ENCODE measurements at regions not wholly inside any gene's neighbourhood (a gene's known extent, or its start where the extent isn't known, plus 50 kb on each side); places are given as distances from the start of the nearest gene placed in this dataset.
"Not testable (repeated sequence)": the region's sequence is repeated elsewhere in the genome, so short reads cannot be mapped to it uniquely, and the experiment has no call there.

DNA sequence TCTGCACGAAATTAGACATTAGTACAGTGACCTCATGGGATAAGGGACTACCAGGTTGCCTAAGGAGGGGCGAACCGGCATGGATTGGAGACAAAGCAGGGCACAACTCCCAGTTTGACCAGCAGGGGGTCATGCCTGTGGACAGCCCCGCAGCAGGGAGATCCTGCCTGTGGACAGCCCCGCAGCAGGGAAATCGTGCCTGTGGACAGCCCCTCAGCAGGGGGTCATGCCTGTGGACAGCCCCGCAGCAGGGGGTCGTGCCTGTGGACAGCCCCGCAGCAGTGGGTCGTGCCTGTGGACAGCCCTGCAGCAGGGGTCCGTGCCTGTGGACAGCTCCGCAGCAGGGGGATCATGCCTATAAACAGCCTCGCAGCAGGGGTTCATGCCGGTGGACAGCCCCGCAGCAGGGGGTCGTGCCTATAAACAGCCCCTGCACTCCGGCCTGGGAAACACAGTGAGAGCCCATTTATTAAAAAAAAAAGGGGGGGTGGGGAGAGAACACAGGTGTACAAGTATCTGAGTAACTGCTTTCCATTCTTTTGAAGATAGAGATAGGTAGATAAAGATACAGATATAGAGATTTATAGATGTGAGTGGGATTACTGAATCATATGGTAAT lies 176.5 kb downstream of the FOXD4L6 start:
- H3K27me3 ChIP-seq (ENCODE audit: control insufficient read depth, insufficient read depth, low read length, poor library complexity, severe bottlenecking); H3K36me3 Mint-ChIP-seq (ENCODE audit: low read depth); H3K36me3 ChIP-seq (ENCODE audit: control insufficient read depth, insufficient read depth, low read length); H3K4me1 Mint-ChIP-seq; H3K27ac Mint-ChIP-seq; H3K4me3 ChIP-seq (ENCODE audit: low read length); H3K9ac ChIP-seq (ENCODE audit: extremely low read depth, low read length, poor library complexity, severe bottlenecking); H3K4me1 ChIP-seq (ENCODE audit: control insufficient read depth, insufficient read depth, low read length); H3K27ac ChIP-seq (ENCODE audit: low read depth, low read length); H3K4me3 Mint-ChIP-seq; H3K9me3 ChIP-seq (ENCODE audit: control insufficient read depth, low read length): not testable (repeated sequence)
- peak; percentile 49 for DNase-seq
- peaks cover 89% of the 10 kb centered on the region for H3K27me3 Mint-ChIP-seq (ENCODE audit: insufficient read depth)
- WGBS, 2 experiments (ENCODE audit: insufficient coverage in 1 of 2, insufficient read length in 1 of 2): 64 to 81% methylated on average over 11 to 17 of the region's 17 CpGs
- peaks cover 23% of the 10 kb centered on the region for H3K9me3 Mint-ChIP-seq
- TF ChIP-seq, protein P1, sequence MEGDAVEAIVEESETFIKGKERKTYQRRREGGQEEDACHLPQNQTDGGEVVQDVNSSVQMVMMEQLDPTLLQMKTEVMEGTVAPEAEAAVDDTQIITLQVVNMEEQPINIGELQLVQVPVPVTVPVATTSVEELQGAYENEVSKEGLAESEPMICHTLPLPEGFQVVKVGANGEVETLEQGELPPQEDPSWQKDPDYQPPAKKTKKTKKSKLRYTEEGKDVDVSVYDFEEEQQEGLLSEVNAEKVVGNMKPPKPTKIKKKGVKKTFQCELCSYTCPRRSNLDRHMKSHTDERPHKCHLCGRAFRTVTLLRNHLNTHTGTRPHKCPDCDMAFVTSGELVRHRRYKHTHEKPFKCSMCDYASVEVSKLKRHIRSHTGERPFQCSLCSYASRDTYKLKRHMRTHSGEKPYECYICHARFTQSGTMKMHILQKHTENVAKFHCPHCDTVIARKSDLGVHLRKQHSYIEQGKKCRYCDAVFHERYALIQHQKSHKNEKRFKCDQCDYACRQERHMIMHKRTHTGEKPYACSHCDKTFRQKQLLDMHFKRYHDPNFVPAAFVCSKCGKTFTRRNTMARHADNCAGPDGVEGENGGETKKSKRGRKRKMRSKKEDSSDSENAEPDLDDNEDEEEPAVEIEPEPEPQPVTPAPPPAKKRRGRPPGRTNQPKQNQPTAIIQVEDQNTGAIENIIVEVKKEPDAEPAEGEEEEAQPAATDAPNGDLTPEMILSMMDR (conservative IDR thresholded peaks at IDR 0.05): peak; percentile 55

- Mint-ChIP-seq H3K9me3 (peaks cover 25% of the 10 kb centered on the region), H3K27me3 (ENCODE audit: insufficient read depth) (peaks cover 86% of the 10 kb centered on the region)
- H3K4me3 Mint-ChIP-seq; H3K27ac Mint-ChIP-seq; H3K9ac ChIP-seq (ENCODE audit: extremely low read depth, low read length, poor library complexity, severe bottlenecking); H3K4me1 Mint-ChIP-seq; H3K4me1 ChIP-seq (ENCODE audit: control insufficient read depth, insufficient read depth, low read length); H3K36me3 Mint-ChIP-seq (ENCODE audit: low read depth); H3K27ac ChIP-seq (ENCODE audit: low read depth, low read length); DNase-seq; H3K9me3 ChIP-seq (ENCODE audit: control insufficient read depth, low read length); H3K27me3 ChIP-seq (ENCODE audit: control insufficient read depth, insufficient read depth, low read length, poor library complexity, severe bottlenecking); H3K36me3 ChIP-seq (ENCODE audit: control insufficient read depth, insufficient read depth, low read length); H3K4me3 ChIP-seq (ENCODE audit: low read length): not testable (repeated sequence)
- WGBS, 2 experiments (ENCODE audit: insufficient coverage in 1 of 2, insufficient read length in 1 of 2): 86 to 91% methylated on average over 8 of the region's 8 CpGs
These were observed 182.3 kb downstream of the FOXD4L6 start for GRCh38 chr9:40946228-40946627.

DNA sequence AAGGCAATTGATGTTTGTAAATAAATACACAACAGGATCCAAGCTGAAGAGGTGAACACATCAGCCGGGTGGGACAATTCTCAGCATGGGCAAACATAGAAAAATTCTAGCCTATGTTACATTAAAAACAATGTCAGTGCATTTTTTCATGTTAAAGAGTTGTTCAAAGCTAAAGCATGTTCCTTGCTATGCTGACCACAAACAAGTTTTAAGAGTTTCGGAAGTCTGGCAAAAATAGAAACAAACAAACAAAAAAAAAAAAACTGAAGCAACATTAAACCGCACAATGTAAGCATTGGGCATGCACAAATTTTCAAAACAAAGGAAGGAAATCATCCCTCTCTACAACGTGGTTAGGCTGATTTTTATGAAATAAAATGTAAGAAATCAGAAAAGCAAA lies 185.8 kb downstream of the FOXD4L6 start:
- Mint-ChIP-seq H3K27me3 (ENCODE audit: insufficient read depth) (peaks cover 82% of the 10 kb centered on the region), H3K9me3 (peaks cover 23% of the 10 kb centered on the region)
- H3K36me3 Mint-ChIP-seq (ENCODE audit: low read depth); H3K4me1 ChIP-seq (ENCODE audit: control insufficient read depth, insufficient read depth, low read length); H3K4me3 ChIP-seq (ENCODE audit: low read length); H3K27me3 ChIP-seq (ENCODE audit: control insufficient read depth, insufficient read depth, low read length, poor library complexity, severe bottlenecking); H3K4me1 Mint-ChIP-seq; H3K36me3 ChIP-seq (ENCODE audit: control insufficient read depth, insufficient read depth, low read length); DNase-seq; H3K4me3 Mint-ChIP-seq; H3K9ac ChIP-seq (ENCODE audit: extremely low read depth, low read length, poor library complexity, severe bottlenecking); H3K27ac ChIP-seq (ENCODE audit: low read depth, low read length); H3K27ac Mint-ChIP-seq; H3K9me3 ChIP-seq (ENCODE audit: control insufficient read depth, low read length): not testable (repeated sequence)
- WGBS, 2 experiments (ENCODE audit: insufficient coverage in 1 of 2, insufficient read length in 1 of 2): 80 to 91% methylated on average over 1 to 2 of the region's 4 CpGs

DNA sequence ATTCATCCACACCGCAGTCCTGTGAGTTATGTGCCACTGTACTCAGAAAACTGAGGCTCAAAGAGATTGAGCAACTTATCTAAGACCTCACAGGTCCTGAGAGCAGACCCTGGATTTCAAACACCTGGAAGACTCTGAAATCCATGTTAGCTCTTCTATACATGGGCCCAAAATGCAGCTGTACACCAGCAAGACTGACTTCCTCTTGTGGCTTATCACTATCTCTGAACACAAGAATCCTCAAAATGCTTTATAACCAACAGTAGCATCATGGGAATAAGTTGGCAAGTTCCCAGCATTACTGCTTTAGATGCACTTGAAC lies 188.6 kb downstream of the FOXD4L6 start:
- Histone ChIP-seq H3K9me3 (ENCODE audit: control insufficient read depth, low read length) (peaks cover 13% of the 10 kb centered on the region), H3K27me3 (ENCODE audit: control insufficient read depth, insufficient read depth, low read length, poor library complexity, severe bottlenecking) (peaks cover 13% of the 10 kb centered on the region)
- H3K27me3 Mint-ChIP-seq (ENCODE audit: insufficient read depth): peaks cover 62% of the 10 kb centered on the region
- H3K4me3 ChIP-seq (ENCODE audit: low read length); H3K4me1 ChIP-seq (ENCODE audit: control insufficient read depth, insufficient read depth, low read length); DNase-seq; H3K4me1 Mint-ChIP-seq; H3K9ac ChIP-seq (ENCODE audit: extremely low read depth, low read length, poor library complexity, severe bottlenecking); H3K27ac Mint-ChIP-seq; H3K36me3 Mint-ChIP-seq (ENCODE audit: low read depth); H3K36me3 ChIP-seq (ENCODE audit: control insufficient read depth, insufficient read depth, low read length); H3K4me3 Mint-ChIP-seq; H3K27ac ChIP-seq (ENCODE audit: low read depth, low read length): not testable (repeated sequence)
- WGBS, 2 experiments (ENCODE audit: insufficient coverage in 1 of 2, insufficient read length in 1 of 2): 77 to 83% methylated on average over 1 of the region's 1 CpG
- peaks cover 20% of the 10 kb centered on the region for H3K9me3 Mint-ChIP-seq

DNA sequence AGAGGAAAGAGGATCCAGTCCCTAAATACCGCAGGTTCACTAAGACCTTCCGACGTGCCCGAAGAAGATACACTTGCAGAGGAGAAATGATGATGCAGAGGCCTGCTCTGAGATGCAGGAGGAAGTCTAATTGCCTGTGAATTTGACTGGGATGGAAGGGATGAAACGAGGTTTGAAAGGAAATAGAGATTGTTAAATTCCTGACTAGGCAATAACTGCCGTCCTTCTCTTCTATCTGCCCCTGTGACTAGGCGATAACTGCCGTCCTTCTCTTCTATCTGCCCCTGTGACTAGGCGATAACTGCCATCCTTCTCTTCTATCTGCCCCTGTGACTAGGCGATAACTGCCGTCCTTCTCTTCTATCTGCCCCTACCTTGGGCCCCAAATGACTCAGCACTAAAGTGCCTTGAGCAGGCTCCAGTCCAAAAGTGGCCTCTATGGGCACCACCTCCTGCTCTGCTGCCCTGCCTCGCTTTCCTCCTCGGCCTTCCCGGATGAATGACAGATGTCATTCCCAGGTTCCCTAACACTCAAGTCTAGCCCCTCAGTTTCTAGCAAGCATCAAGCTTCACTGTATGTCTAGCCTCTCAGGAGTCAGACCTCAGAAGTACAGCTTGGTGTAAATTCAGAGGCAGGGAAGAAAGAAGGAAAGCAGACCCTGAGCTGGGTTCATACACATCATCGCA lies 189.1 kb downstream of the FOXD4L6 start:
- not testable (repeated sequence) for H3K4me3 ChIP-seq (ENCODE audit: low read length); H3K27ac Mint-ChIP-seq; H3K4me3 Mint-ChIP-seq; H3K4me1 ChIP-seq (ENCODE audit: control insufficient read depth, insufficient read depth, low read length); H3K9ac ChIP-seq (ENCODE audit: extremely low read depth, low read length, poor library complexity, severe bottlenecking); DNase-seq; H3K36me3 ChIP-seq (ENCODE audit: control insufficient read depth, insufficient read depth, low read length); H3K27ac ChIP-seq (ENCODE audit: low read depth, low read length); H3K4me1 Mint-ChIP-seq; H3K36me3 Mint-ChIP-seq (ENCODE audit: low read depth)
- Histone ChIP-seq H3K27me3 (ENCODE audit: control insufficient read depth, insufficient read depth, low read length, poor library complexity, severe bottlenecking) (peaks cover 13% of the 10 kb centered on the region), H3K9me3 (ENCODE audit: control insufficient read depth, low read length) (peaks cover 13% of the 10 kb centered on the region)
- WGBS, 2 experiments (ENCODE audit: insufficient coverage in 1 of 2, insufficient read length in 1 of 2): 79 to 80% methylated on average over 8 to 12 of the region's 15 CpGs
- H3K9me3 Mint-ChIP-seq: peaks cover 19% of the 10 kb centered on the region
- peaks cover 62% of the 10 kb centered on the region for H3K27me3 Mint-ChIP-seq (ENCODE audit: insufficient read depth)
